ENCODE measurements at regions not wholly inside any gene's neighbourhood (a gene's known extent, or its start where the extent isn't known, plus 50 kb on each side); places are given as distances from the start of the nearest gene placed in this dataset.

DNA sequence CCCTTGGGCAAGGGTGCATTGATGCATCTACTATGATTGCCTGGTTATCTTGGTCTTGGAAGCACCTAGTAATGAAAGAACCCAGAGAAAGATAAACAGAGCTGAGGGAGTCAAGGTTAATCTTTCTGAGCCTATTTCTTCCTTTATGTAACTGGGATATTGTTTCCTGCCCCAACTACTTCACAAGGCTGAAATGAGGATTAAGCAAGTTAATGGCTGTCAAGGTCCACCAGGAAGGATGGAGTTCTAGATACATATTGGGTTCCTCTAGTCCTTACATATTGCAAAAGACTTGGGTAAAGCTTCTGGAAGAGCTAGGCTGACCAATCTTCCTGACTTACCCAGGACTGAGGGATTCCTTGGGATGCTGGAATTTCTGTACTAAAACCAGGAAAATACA is 589.8 kb downstream of the INSC start:
- Histone ChIP-seq H2AFZ (ENCODE audit: low read length) (no peak overlapping the region), H3K4me3 (replicated peaks in 1 of 3; ENCODE audit: insufficient read depth in 1 of 3, low read depth in 2 of 3, low read length in 3 of 3) (no peak overlapping the region), H3K9ac (ENCODE audit: insufficient read depth, low read depth, low read length) (no peak overlapping the region), H3K36me3 (replicated peaks in 1 of 2; ENCODE audit: control insufficient read depth in 1 of 2, insufficient read depth in 2 of 2, low read length in 2 of 2) (no peaks in the 10 kb centered on the region), H3K4me1 (ENCODE audit: insufficient read depth, low read length) (peaks cover 10% of the 10 kb centered on the region), H3K9me3 (ENCODE audit: low read length) (no peaks in the 10 kb centered on the region), H3K27me3 (ENCODE audit: control insufficient read depth in 1 of 2, insufficient read depth in 2 of 2, low read length in 2 of 2) (peaks cover 0 to 3% of the 10 kb centered on the region in 2 experiments; a peak in 1 of 5 replicates), H3K27ac (ENCODE audit: extremely low read length, insufficient read depth, low read length) (no peak overlapping the region), H3K4me2 (ENCODE audit: low read depth, low read length) (no peak overlapping the region), H4K20me1 (ENCODE audit: insufficient read depth, low read length) (no peaks in the 10 kb centered on the region), H3K79me2 (ENCODE audit: insufficient read depth, low read length) (no peaks in the 10 kb centered on the region)
- no TSS peak for BruUV-seq (replicated peaks)
- FAIRE-seq: no peak
- TF ChIP-seq HOXA7 (CRISPR knock-in tag; IDR thresholded peaks at IDR 0.05) (no peak), ZNF430 (CRISPR knock-in tag; IDR thresholded peaks at IDR 0.05) (0 out of 2 replicates have a peak, but pooled peaks have one; percentile 9)
- no peak for DNase-seq (ENCODE audit: low spot score)
- in situ Hi-C loops (cut with HindIII; ENCODE audit: extremely low pct_ligation_motif_present, low pct_unique_long_range_greater_than_20kb) (no loop called here), intact Hi-C loops (cut with micrococcal nuclease; ENCODE audit: unreplicated experiment) (no loop called here)
- CTCF ChIA-PET (ENCODE audit: low intra/inter-chr PET ratio, low total read pairs): no interaction called here
- no peak for ATAC-seq
- POLR2A ChIA-PET: no interaction called here

DNA sequence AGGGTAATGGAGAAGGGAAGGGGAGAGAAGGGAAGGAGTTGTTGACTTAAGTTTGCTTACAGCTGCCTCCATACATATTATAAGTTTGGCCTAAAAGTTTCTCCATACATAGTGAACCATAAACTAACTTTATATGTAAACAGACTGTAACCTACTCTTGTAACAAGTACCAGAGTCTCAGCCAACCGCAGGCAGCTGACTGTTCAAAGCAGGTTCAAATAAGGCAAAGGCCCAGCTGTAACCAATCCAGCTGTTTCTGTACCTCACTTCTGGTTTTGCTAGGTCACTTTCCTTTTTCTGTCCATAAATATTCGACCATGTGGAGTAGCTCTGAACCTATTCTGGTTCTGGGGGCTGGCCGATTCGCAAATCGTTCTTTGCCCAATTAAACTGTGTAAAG is 591.2 kb downstream of the INSC start:
- ATAC-seq (no peak), DNase-seq (ENCODE audit: low spot score) (no peak), FAIRE-seq (no peak)
- Histone ChIP-seq H3K9ac (ENCODE audit: insufficient read depth, low read depth, low read length) (no peak overlapping the region), H3K36me3 (replicated peaks in 1 of 2; ENCODE audit: control insufficient read depth in 1 of 2, insufficient read depth in 2 of 2, low read length in 2 of 2) (no peaks in the 10 kb centered on the region), H3K4me1 (ENCODE audit: insufficient read depth, low read length) (peaks cover 10% of the 10 kb centered on the region), H3K4me3 (replicated peaks in 1 of 3; ENCODE audit: insufficient read depth in 1 of 3, low read depth in 2 of 3, low read length in 3 of 3) (no peak overlapping the region), H3K79me2 (ENCODE audit: insufficient read depth, low read length) (no peaks in the 10 kb centered on the region), H3K4me2 (ENCODE audit: low read depth, low read length) (no peak overlapping the region), H4K20me1 (ENCODE audit: insufficient read depth, low read length) (no peaks in the 10 kb centered on the region), H3K27ac (ENCODE audit: extremely low read length, insufficient read depth, low read length) (no peak overlapping the region), H3K9me3 (ENCODE audit: low read length) (no peaks in the 10 kb centered on the region), H3K27me3 (ENCODE audit: control insufficient read depth in 1 of 2, insufficient read depth in 2 of 2, low read length in 2 of 2) (peaks cover 0 to 3% of the 10 kb centered on the region in 2 experiments; a peak in 1 of 5 replicates), H2AFZ (ENCODE audit: low read length) (no peak overlapping the region)
- intact Hi-C loops (cut with micrococcal nuclease; ENCODE audit: unreplicated experiment): no loop called here
- BruUV-seq (replicated peaks): no TSS peak
- CTCF ChIA-PET (ENCODE audit: low intra/inter-chr PET ratio, low total read pairs): no interaction called here
- TF ChIP-seq ZNF225 (CRISPR knock-in tag; IDR thresholded peaks at IDR 0.05): no peak
- no peak for TF ChIP-seq SMARCC2 (IDR thresholded peaks at IDR 0.05)
- no peak for TF ChIP-seq NFKBIZ (CRISPR knock-in tag; IDR thresholded peaks at IDR 0.05)
- no peak for TF ChIP-seq ZSCAN29 (CRISPR knock-in tag; conservative IDR thresholded peaks at IDR 0.05)
- no peak for TF ChIP-seq RFX3 (CRISPR knock-in tag; IDR thresholded peaks at IDR 0.05)
- 45% methylated on average over 5 of the region's 5 CpGs for WGBS (ENCODE audit: low lambda C conversion rate)
- in situ Hi-C loops (cut with HindIII; ENCODE audit: extremely low pct_ligation_motif_present, low pct_unique_long_range_greater_than_20kb): no loop called here
- POLR2A ChIA-PET: no interaction called here
